ENCODE measurements at regions not wholly inside any gene's neighbourhood (a gene's known extent, or its start where the extent isn't known, plus 50 kb on each side); places are given as distances from the start of the nearest gene placed in this dataset.

- Histone ChIP-seq H3K79me2 (ENCODE audit: low read length) (no peaks in the 10 kb centered on the region), H3K27me3 (replicated peaks; ENCODE audit: insufficient read depth, low read length) (no peaks in the 10 kb centered on the region), H4K20me1 (ENCODE audit: insufficient read depth, low read length) (no peaks in the 10 kb centered on the region), H3K27ac (ENCODE audit: low read length) (no peak overlapping the region), H3K4me1 (ENCODE audit: low read length) (no peaks in the 10 kb centered on the region), H3F3A (ENCODE audit: insufficient read depth, low read length) (no peaks in the 10 kb centered on the region), H2AFZ (ENCODE audit: low read length) (no peak overlapping the region), H3K4me2 (ENCODE audit: low read depth, low read length) (no peak overlapping the region), H3K9ac (ENCODE audit: low read length) (no peak overlapping the region), H3K36me3 (replicated peaks; ENCODE audit: insufficient read depth, low read length) (no peaks in the 10 kb centered on the region), H3K9me2 (replicated peaks; ENCODE audit: insufficient read depth, low read length) (no peaks in the 10 kb centered on the region), H3K9me3 (replicated peaks; ENCODE audit: insufficient read depth, low read length) (no peaks in the 10 kb centered on the region), H3K4me3 (ENCODE audit: low read length) (no peak overlapping the region)
- TF ChIP-seq CTCF (IDR thresholded peaks at IDR 0.05; ENCODE audit: low read length) (no peak), EZH2phosphoT487 (IDR thresholded peaks at IDR 0.05; ENCODE audit: low read length) (no peak), EZH2 (optimal IDR thresholded peaks at IDR 0.05; ENCODE audit: low read depth, low read length) (no peak)
- DNase-seq: no peak
Measured at GRCh38 chr13:86581706-86582105, 782.5 kb upstream of the SLITRK6 start.

GRCh38 chr13:86584301-86584700, 785.1 kb upstream of the SLITRK6 start:
- H3K36me3 ChIP-seq (replicated peaks; ENCODE audit: insufficient read depth, low read length): no peaks in the 10 kb centered on the region
- no peaks in the 10 kb centered on the region for H3K4me1 ChIP-seq (ENCODE audit: low read length)
- H3K4me3 ChIP-seq (ENCODE audit: low read length): no peak overlapping the region
- H4K20me1 ChIP-seq (ENCODE audit: insufficient read depth, low read length): no peaks in the 10 kb centered on the region
- no peaks in the 10 kb centered on the region for H3K27me3 ChIP-seq (replicated peaks; ENCODE audit: insufficient read depth, low read length)
- DNase-seq: no peak
- no peak overlapping the region for H3K9ac ChIP-seq (ENCODE audit: low read length)
- H3K9me2 ChIP-seq (replicated peaks; ENCODE audit: insufficient read depth, low read length): no peaks in the 10 kb centered on the region
- no peaks in the 10 kb centered on the region for H3F3A ChIP-seq (ENCODE audit: insufficient read depth, low read length)
- no peaks in the 10 kb centered on the region for H3K79me2 ChIP-seq (ENCODE audit: low read length)
- H3K4me2 ChIP-seq (ENCODE audit: low read depth, low read length): no peak overlapping the region
- no peak overlapping the region for H2AFZ ChIP-seq (ENCODE audit: low read length)
- TF ChIP-seq EZH2 (optimal IDR thresholded peaks at IDR 0.05; ENCODE audit: low read depth, low read length): no peak
- TF ChIP-seq CTCF (IDR thresholded peaks at IDR 0.05; ENCODE audit: low read length): no peak
- TF ChIP-seq EZH2phosphoT487 (IDR thresholded peaks at IDR 0.05; ENCODE audit: low read length): no peak
- H3K27ac ChIP-seq (ENCODE audit: low read length): no peak overlapping the region
- H3K9me3 ChIP-seq (replicated peaks; ENCODE audit: insufficient read depth, low read length): no peaks in the 10 kb centered on the region

GRCh38 chr13:86585835-86586234, 786.6 kb upstream of the SLITRK6 start:
- Histone ChIP-seq H3K9me3 (replicated peaks; ENCODE audit: insufficient read depth, low read length) (no peaks in the 10 kb centered on the region), H3K27ac (ENCODE audit: low read length) (no peak overlapping the region), H3F3A (ENCODE audit: insufficient read depth, low read length) (no peaks in the 10 kb centered on the region), H4K20me1 (ENCODE audit: insufficient read depth, low read length) (no peaks in the 10 kb centered on the region), H3K4me2 (ENCODE audit: low read depth, low read length) (no peak overlapping the region), H3K9ac (ENCODE audit: low read length) (no peak overlapping the region), H3K9me2 (replicated peaks; ENCODE audit: insufficient read depth, low read length) (no peaks in the 10 kb centered on the region), H3K79me2 (ENCODE audit: low read length) (no peaks in the 10 kb centered on the region), H3K36me3 (replicated peaks; ENCODE audit: insufficient read depth, low read length) (no peaks in the 10 kb centered on the region), H3K4me3 (ENCODE audit: low read length) (no peak overlapping the region), H3K4me1 (ENCODE audit: low read length) (no peaks in the 10 kb centered on the region), H3K27me3 (replicated peaks; ENCODE audit: insufficient read depth, low read length) (no peaks in the 10 kb centered on the region), H2AFZ (ENCODE audit: low read length) (no peak overlapping the region)
- TF ChIP-seq CTCF (IDR thresholded peaks at IDR 0.05; ENCODE audit: low read length) (no peak), EZH2phosphoT487 (IDR thresholded peaks at IDR 0.05; ENCODE audit: low read length) (no peak), EZH2 (optimal IDR thresholded peaks at IDR 0.05; ENCODE audit: low read depth, low read length) (no peak)
- no peak for DNase-seq

Data from MM.1S (cell line).